Endothelial cell of umbilical vein (primary cell): ENCODE measurements at regions not wholly inside any gene's neighbourhood (a gene's known extent, or its start where the extent isn't known, plus 50 kb on each side); places are given as distances from the start of the nearest gene placed in this dataset.

ENCODE experiments used
- EZH2 ChIP-seq: IDR thresholded peaks from 2 replicates; pipeline ENCODE4 v1.6.1; 2012; ENCODE audit warnings: borderline replicate concordance, low read depth, mild to moderate bottlenecking, moderate library complexity, low read length, inconsistent platforms; ENCODE audit not compliant: severe bottlenecking
- POLR2A ChIP-seq: IDR thresholded peaks from 2 replicates; pipeline ENCODE4 v1.6.1; 2012; ENCODE audit warnings: low read depth, mild to moderate bottlenecking, control low read depth, low read length

- TF ChIP-seq POLR2A (no peak), EZH2 (no peak)
Observed at GRCh38 chr12:62166525-62166924, 93.7 kb upstream of the USP15 start.
